ENCODE measurements at regions not wholly inside any gene's neighbourhood (a gene's known extent, or its start where the extent isn't known, plus 50 kb on each side); places are given as distances from the start of the nearest gene placed in this dataset.

DNA sequence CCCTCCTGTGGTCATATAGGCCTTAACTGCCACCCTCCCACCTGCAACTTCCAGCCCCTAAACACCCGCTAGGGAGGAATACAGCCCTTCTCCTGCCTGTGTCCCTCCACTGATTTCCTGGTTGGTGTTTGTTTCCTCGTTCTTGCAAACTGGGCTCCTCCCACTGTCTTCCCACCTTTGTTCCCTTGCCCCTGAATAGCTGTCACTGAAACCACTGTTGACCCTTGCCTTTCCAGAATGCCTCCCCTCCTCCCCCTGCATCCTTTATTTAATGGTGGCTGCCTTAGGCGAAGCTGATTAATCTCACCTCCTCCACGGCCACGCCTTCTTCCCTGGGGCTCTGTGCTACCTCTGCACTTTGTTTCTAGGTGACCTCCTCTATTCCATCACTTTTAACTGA lies 626.7 kb downstream of the BNC2 start:
- TF ChIP-seq CTCF (IDR thresholded peaks at IDR 0.05) = no peak
- TF ChIP-seq EP300 (IDR thresholded peaks at IDR 0.05) = no peak
- TF ChIP-seq JUNB (IDR thresholded peaks at IDR 0.05) = no peak
- TF ChIP-seq ZFP36 (IDR thresholded peaks at IDR 0.05; ENCODE audit: borderline replicate concordance, partially characterized antibody) = no peak
- TF ChIP-seq MAX (IDR thresholded peaks at IDR 0.05) = no peak
